ENCODE measurements at regions not wholly inside any gene's neighbourhood (a gene's known extent, or its start where the extent isn't known, plus 50 kb on each side); places are given as distances from the start of the nearest gene placed in this dataset.

- Histone ChIP-seq H3K27ac (ENCODE audit: low read depth in 1 of 2, low read length in 2 of 2) (no peak overlapping the region), H3K79me2 (ENCODE audit: insufficient read depth, low read length) (no peaks in the 10 kb centered on the region), H3K36me3 (replicated peaks in 1 of 2; ENCODE audit: control insufficient read depth in 1 of 2, insufficient read depth in 2 of 2, low read length in 2 of 2) (no peaks in the 10 kb centered on the region), H3K4me1 (ENCODE audit: control insufficient read depth in 1 of 2, insufficient read depth in 2 of 2, low read length in 2 of 2) (no peaks in the 10 kb centered on the region), H3K4me3 (replicated peaks in 1 of 3; ENCODE audit: low read depth in 2 of 3, low read length in 3 of 3) (no peak overlapping the region), H3K4me2 (replicated peaks; ENCODE audit: extremely low read depth, low read length, poor library complexity, severe bottlenecking) (no peak overlapping the region), H3K9me3 (replicated peaks in 1 of 2; ENCODE audit: control insufficient read depth in 1 of 2, insufficient read depth in 1 of 2, low read length in 2 of 2) (no peaks in the 10 kb centered on the region), H4K20me1 (ENCODE audit: insufficient read depth, low read length) (no peaks in the 10 kb centered on the region), H3K27me3 (ENCODE audit: control insufficient read depth in 2 of 2, insufficient read depth in 2 of 2, low read length in 2 of 2) (no peaks in the 10 kb centered on the region), H3K9ac (ENCODE audit: insufficient read depth, low read length, poor library complexity, severe bottlenecking) (no peak overlapping the region), H2AFZ (ENCODE audit: insufficient read depth, low read depth, low read length, poor library complexity, severe bottlenecking) (no peak overlapping the region)
- peaks cover 0 to 7% (median 1%) of the 10 kb centered on the region in 3 donors for H3K27me3 Mint-ChIP-seq (ENCODE audit: low read depth in 3 of 3)
- WGBS (ENCODE audit: insufficient coverage), result 73% methylated on average over 7 of the region's 7 CpGs
- no peak for DNase-seq
- H3K4me1 Mint-ChIP-seq, result no peaks in the 10 kb centered on the region
- no peaks in the 10 kb centered on the region for H3K36me3 Mint-ChIP-seq
- intact Hi-C loops (cut with micrococcal nuclease), result no loop called here
- H3K4me3 Mint-ChIP-seq, result no peak overlapping the region
- H3K9me3 Mint-ChIP-seq, result peaks cover 0 to 1% (median 0%) of the 10 kb centered on the region in 7 donors
- no peak for TF ChIP-seq CTCF (IDR thresholded peaks at IDR 0.05)
- H3K27ac Mint-ChIP-seq, result no peak overlapping the region
Observed at GRCh38 chr3:5341610-5342009, 154.1 kb downstream of the EDEM1 start.

GRCh38 chr3:5343459-5343858 lies 156.0 kb downstream of the EDEM1 start:
- Histone ChIP-seq H3K4me2 (replicated peaks; ENCODE audit: extremely low read depth, low read length, poor library complexity, severe bottlenecking) (no peak overlapping the region), H3K36me3 (replicated peaks in 1 of 2; ENCODE audit: control insufficient read depth in 1 of 2, insufficient read depth in 2 of 2, low read length in 2 of 2) (no peaks in the 10 kb centered on the region), H3K79me2 (ENCODE audit: insufficient read depth, low read length) (no peaks in the 10 kb centered on the region), H3K9me3 (replicated peaks in 1 of 2; ENCODE audit: control insufficient read depth in 1 of 2, insufficient read depth in 1 of 2, low read length in 2 of 2) (no peaks in the 10 kb centered on the region), H3K27me3 (ENCODE audit: control insufficient read depth in 2 of 2, insufficient read depth in 2 of 2, low read length in 2 of 2) (no peaks in the 10 kb centered on the region), H4K20me1 (ENCODE audit: insufficient read depth, low read length) (no peaks in the 10 kb centered on the region), H3K27ac (ENCODE audit: low read depth in 1 of 2, low read length in 2 of 2) (no peak overlapping the region), H3K4me1 (ENCODE audit: control insufficient read depth in 1 of 2, insufficient read depth in 2 of 2, low read length in 2 of 2) (no peaks in the 10 kb centered on the region), H2AFZ (ENCODE audit: insufficient read depth, low read depth, low read length, poor library complexity, severe bottlenecking) (no peak overlapping the region), H3K4me3 (replicated peaks in 1 of 3; ENCODE audit: low read depth in 2 of 3, low read length in 3 of 3) (no peak overlapping the region), H3K9ac (ENCODE audit: insufficient read depth, low read length, poor library complexity, severe bottlenecking) (no peak overlapping the region)
- DNase-seq, result no peak
- Mint-ChIP-seq H3K9me3 (peaks cover 0 to 1% (median 0%) of the 10 kb centered on the region in 7 donors), H3K27ac (no peak overlapping the region), H3K4me3 (no peak overlapping the region), H3K27me3 (ENCODE audit: low read depth in 3 of 3) (peaks cover 0 to 7% (median 1%) of the 10 kb centered on the region in 3 donors), H3K36me3 (no peaks in the 10 kb centered on the region), H3K4me1 (no peaks in the 10 kb centered on the region)
- intact Hi-C loops (cut with micrococcal nuclease), result no loop called here
- WGBS (ENCODE audit: insufficient coverage), result 29% methylated on average over 2 of the region's 2 CpGs
- TF ChIP-seq CTCF (IDR thresholded peaks at IDR 0.05), result no peak
